Stomach (tissue), 8 donors: ENCODE measurements at regions not wholly inside any gene's neighbourhood (a gene's known extent, or its start where the extent isn't known, plus 50 kb on each side); places are given as distances from the start of the nearest gene placed in this dataset.

Experiments used
- DNase-seq, 2 donors: peaks; one replicate each; pipeline versions ENCODE4 v3.0.0 to v3.0.0-alpha.2; 2013 to 2019
- H3K27ac ChIP-seq, 5 donors: fragments of 200-600 bp in 4 of 5; sonication (generic) in 4 of 5; one replicate each; pipeline ENCODE4 v1.5.1; 2013 to 2019; ENCODE audit warnings: mild to moderate bottlenecking in 1 of 5, moderate library complexity in 1 of 5
- H3K27me3 ChIP-seq, 3 donors: fragments of 200-600 bp; sonication (generic); one replicate each; pipeline ENCODE4 v1.5.1; 2017 to 2019; ENCODE audit warnings: mixed run types in 1 of 3
- H3K36me3 ChIP-seq, 4 donors: fragments of 200-600 bp; sonication (generic); 1 replicate in 3 of 4; 2 replicates in 1 of 4; pipeline ENCODE4 v1.5.1; 2016 to 2019
- H3K4me1 ChIP-seq, 4 donors: fragments of 200-600 bp; sonication (generic); one replicate each; pipeline ENCODE4 v1.5.1; 2016 to 2019
- H3K4me3 ChIP-seq, 4 donors: fragments of 200-600 bp; sonication (generic) in 3 of 4; one replicate each; pipeline ENCODE4 v1.5.1; 2016 to 2019; ENCODE audit warnings: mild to moderate bottlenecking in 1 of 4
- H3K9me3 ChIP-seq, 4 donors: fragments of 200-600 bp; sonication (generic); one replicate each; pipeline ENCODE4 v1.5.1; 2016 to 2019
- CTCF ChIP-seq, 7 experiments: fragments of 450-650 bp in 4 of 7; fragments of 200-600 bp in 3 of 7; sonication (generic) in 3 of 7; IDR thresholded peaks; one replicate each; pipeline ENCODE4 v1.5.1; 2016 to 2019; ENCODE audit warnings: antibody characterized with exemption in 7 of 7, control low read depth in 2 of 7, mild to moderate bottlenecking in 1 of 7
- EP300 ChIP-seq: sonication (generic); formaldehyde crosslinking; IDR thresholded peaks from one replicate; pipeline ENCODE4 v1.6.1; 2017; ENCODE audit warnings: antibody characterized with exemption
- POLR2A ChIP-seq, 4 donors: fragments of 450-650 bp; IDR thresholded peaks; one replicate each; pipeline ENCODE4 v1.6.1; 2016; ENCODE audit warnings: antibody characterized with exemption in 4 of 4, control low read depth in 2 of 4, mild to moderate bottlenecking in 1 of 4, moderate library complexity in 1 of 4
- POLR2AphosphoS5 ChIP-seq, 3 donors: sonication (generic); formaldehyde crosslinking; IDR thresholded peaks; one replicate each; pipeline ENCODE4 v1.6.1; 2016; ENCODE audit warnings: antibody characterized with exemption in 3 of 3
- WGBS, 5 donors: extraction: QIAGEN DNeasy Blood & Tissue Kit in 3 of 5; methylation state at CpG; one replicate each; pipeline versions ENCODE4 v1.1.5 to v1.1.7; 2013 to 2018; 5-methylcytosine and 5-hydroxymethylcytosine counted together
- intact Hi-C: fragments of 100-400 bp; cut with DNase I; formaldehyde crosslinking; loops from one replicate; pipeline ENCODE4 v1.15.1; 2023; ENCODE audit warnings: low total_unique reads
- donor health status: healthy with polysubstance abuse.
- donor health status: Bipolar disorder and iron deficiency.
- donor health status: healthy.

GRCh38 chr18:24593401-24593800, 133.0 kb downstream of the HRH4 start:
- no peaks in the 10 kb centered on the region for H3K9me3 ChIP-seq
- no peak for DNase-seq
- TF ChIP-seq EP300: no peak
- no peak for TF ChIP-seq POLR2AphosphoS5 (IDR thresholded peaks at IDR 0.05)
- no peak for TF ChIP-seq POLR2A (IDR thresholded peaks at IDR 0.05)
- TF ChIP-seq CTCF (IDR thresholded peaks at IDR 0.05): no peak
- H3K4me3 ChIP-seq: no peak overlapping the region
- intact Hi-C loops: no loop called here
- H3K36me3 ChIP-seq: no peaks in the 10 kb centered on the region
- no peaks in the 10 kb centered on the region for H3K27me3 ChIP-seq
- no peak overlapping the region for H3K27ac ChIP-seq
- 72 to 78% (median 77%) methylated on average over 3 of the region's 3 CpGs for WGBS, 5 donors
- no peaks in the 10 kb centered on the region for H3K4me1 ChIP-seq

GRCh38 chr18:24593886-24594285, 133.4 kb downstream of the HRH4 start:
- Histone ChIP-seq H3K4me3 (no peak overlapping the region), H3K36me3 (no peaks in the 10 kb centered on the region), H3K9me3 (no peaks in the 10 kb centered on the region), H3K4me1 (no peaks in the 10 kb centered on the region), H3K27me3 (no peaks in the 10 kb centered on the region), H3K27ac (no peak overlapping the region)
- no peak for TF ChIP-seq POLR2A (IDR thresholded peaks at IDR 0.05)
- no peak for TF ChIP-seq POLR2AphosphoS5 (IDR thresholded peaks at IDR 0.05)
- TF ChIP-seq CTCF (IDR thresholded peaks at IDR 0.05): no peak
- TF ChIP-seq EP300: no peak
- no peak for DNase-seq
- 71 to 83% (median 78%) methylated on average over 4 of the region's 4 CpGs for WGBS, 5 donors
- intact Hi-C loops: no loop called here

- no peaks in the 10 kb centered on the region for H3K36me3 ChIP-seq
- intact Hi-C loops: loop anchor here (5.0 kb wide), 1 partner anchor 132 kb away; no protein-coding TSS in a partner anchor
- H3K27me3 ChIP-seq: no peaks in the 10 kb centered on the region
- DNase-seq: no peak
- H3K9me3 ChIP-seq: no peaks in the 10 kb centered on the region
- no peaks in the 10 kb centered on the region for H3K4me1 ChIP-seq
- no peak for TF ChIP-seq POLR2AphosphoS5 (IDR thresholded peaks at IDR 0.05)
- no peak for TF ChIP-seq POLR2A (IDR thresholded peaks at IDR 0.05)
- TF ChIP-seq CTCF (IDR thresholded peaks at IDR 0.05): no peak
- TF ChIP-seq EP300: no peak
- no peak overlapping the region for H3K4me3 ChIP-seq
- WGBS, 5 donors: 65 to 73% (median 68%) methylated on average over 11 to 12 of the region's 12 CpGs
- no peak overlapping the region for H3K27ac ChIP-seq
These were observed 135.2 kb downstream of the HRH4 start for GRCh38 chr18:24595561-24596031.

GRCh38 chr18:24600076-24600654, 139.7 kb downstream of the HRH4 start:
- Histone ChIP-seq H3K36me3 (no peaks in the 10 kb centered on the region), H3K9me3 (no peaks in the 10 kb centered on the region), H3K27me3 (peaks cover 0 to 4% (median 0%) of the 10 kb centered on the region in 3 donors), H3K27ac (no peak overlapping the region), H3K4me3 (no peak overlapping the region), H3K4me1 (no peaks in the 10 kb centered on the region)
- intact Hi-C loops: no loop called here
- peak in 1 of 2 donors; percentile 83 for DNase-seq
- 17 to 26% (median 22%) methylated on average over 6 of the region's 6 CpGs for WGBS, 5 donors
- TF ChIP-seq CTCF (IDR thresholded peaks at IDR 0.05): peak in 4 of 7 experiments; percentile 9 to 52 (median 22)
- no peak for TF ChIP-seq POLR2A (IDR thresholded peaks at IDR 0.05)
